SK-N-SH (cell line): ENCODE measurements at regions not wholly inside any gene's neighbourhood (a gene's known extent, or its start where the extent isn't known, plus 50 kb on each side); places are given as distances from the start of the nearest gene placed in this dataset.

Source experiments
- CTCF ChIA-PET: fragments of 300-600, 350-600 bp; formaldehyde crosslinking; extraction: SDS; loops from one replicate; lab custom pipeline; 2021; lab: Yijun Ruan, JAX
- POLR2A ChIA-PET: fragments of 350-600 bp; sonication (Branson Sonifier 250); formaldehyde crosslinking; extraction: SDS; loops from one replicate; lab custom pipeline; 2020; ENCODE audit warnings: antibody characterized with exemption, inconsistent platforms; lab: Yijun Ruan, JAX
- DNase-seq: peaks from one replicate; pipeline ENCODE4 v3.0.0; 2012
- H2AFZ ChIP-seq: fragments of 200-600 bp; sonication (generic); 2 replicates; pipeline ENCODE4 v1.8.1; 2016; ENCODE audit warnings: antibody characterized with exemption, mild to moderate bottlenecking, low read depth
- H3F3A ChIP-seq: fragments of 200-600 bp; sonication (generic); replicated peaks from 2 replicates; pipeline ENCODE3; 2016; ENCODE audit warnings: antibody characterized with exemption, mild to moderate bottlenecking; ENCODE audit not compliant: insufficient read depth
- H3K27ac ChIP-seq, 2 experiments: fragments of 200-500 bp in 1 of 2; fragments of 200-600 bp in 1 of 2; sonication (Bioruptor generic) in 1 of 2; sonication (generic), shearing (Covaris generic) in 1 of 2; 2 replicates each; pipeline versions ENCODE4 v1.5.1 to v1.6.1; 2014 to 2016; ENCODE audit warnings: low read depth in 2 of 2, inconsistent platforms in 1 of 2, low read length in 1 of 2, mild to moderate bottlenecking in 1 of 2, mixed read lengths in 1 of 2
- H3K27me3 ChIP-seq: fragments of 200-600 bp; sonication (generic), shearing (Covaris generic); 2 replicates; pipeline ENCODE4 v1.6.1; 2016; ENCODE audit warnings: mixed run types; ENCODE audit not compliant: insufficient read depth
- H3K36me3 ChIP-seq, 2 experiments: fragments of 200-500 bp in 1 of 2; fragments of 200-600 bp in 1 of 2; sonication (Bioruptor generic) in 1 of 2; sonication (generic) in 1 of 2; replicated peaks in 1 of 2; 2 replicates each; pipeline versions ENCODE3 to v1.5.1; 2014 to 2016; ENCODE audit warnings: low read length in 1 of 2, mild to moderate bottlenecking in 1 of 2; ENCODE audit not compliant: insufficient read depth in 2 of 2, control insufficient read depth in 1 of 2
- H3K4me1 ChIP-seq, 2 experiments: fragments of 200-500 bp in 1 of 2; fragments of 200-600 bp in 1 of 2; sonication (Bioruptor generic) in 1 of 2; sonication (generic), shearing (Covaris generic) in 1 of 2; 2 replicates each; pipeline versions ENCODE4 v1.5.1 to v1.6.1; 2014 to 2016; ENCODE audit warnings: low read depth in 1 of 2, low read length in 1 of 2, mixed run types in 1 of 2; ENCODE audit not compliant: insufficient read depth in 2 of 2, control insufficient read depth in 1 of 2
- H3K4me2 ChIP-seq: fragments of 200-600 bp; sonication (generic), shearing (Covaris generic); 2 replicates; pipeline ENCODE4 v1.6.1; 2017; ENCODE audit warnings: mixed run types
- H3K4me3 ChIP-seq, 2 experiments: fragments of 200-500 bp in 1 of 2; fragments of 200-600 bp in 1 of 2; sonication (Bioruptor generic) in 1 of 2; sonication (generic), shearing (Covaris generic) in 1 of 2; 2 replicates each; pipeline versions ENCODE4 v1.5.1 to v1.8.1; 2014 to 2016; ENCODE audit warnings: low read depth in 2 of 2, inconsistent platforms in 1 of 2, low read length in 1 of 2, mild to moderate bottlenecking in 1 of 2, mixed read lengths in 1 of 2, moderate library complexity in 1 of 2
- H3K79me2 ChIP-seq: fragments of 200-600 bp; sonication (generic); 2 replicates; pipeline ENCODE4 v1.8.1; 2017; ENCODE audit warnings: mild to moderate bottlenecking; ENCODE audit not compliant: insufficient read depth
- H3K9ac ChIP-seq: fragments of 200-600 bp; sonication (generic); 2 replicates; pipeline ENCODE4 v1.6.1; 2017; ENCODE audit warnings: mixed run types
- H3K9me2 ChIP-seq: fragments of 200-600 bp; sonication (generic); 2 replicates; pipeline ENCODE4 v1.6.1; 2017; ENCODE audit warnings: mixed run types
- H3K9me3 ChIP-seq: fragments of 200-600 bp; sonication (generic); 2 replicates; pipeline ENCODE4 v1.6.1; 2017; ENCODE audit warnings: mixed run types, mild to moderate bottlenecking, moderate library complexity
- H4K20me1 ChIP-seq: fragments of 200-600 bp; sonication (generic); 2 replicates; pipeline ENCODE4 v1.6.1; 2017; ENCODE audit warnings: mild to moderate bottlenecking, mixed run types; ENCODE audit not compliant: insufficient read depth
- ELF1 ChIP-seq: IDR thresholded peaks from 2 replicates; pipeline ENCODE4 v1.4.0; 2012
- GABPA ChIP-seq: IDR thresholded peaks from 2 replicates; pipeline ENCODE4 v1.4.0; 2012; ENCODE audit warnings: low read depth, mild to moderate bottlenecking
- GATA2 ChIP-seq: sonication (generic); formaldehyde crosslinking; IDR thresholded peaks from 2 replicates; pipeline ENCODE4 v1.5.0; 2020; ENCODE audit warnings: mild to moderate bottlenecking, missing genetic modification reagents
- MXI1 ChIP-seq: IDR thresholded peaks from 2 replicates; pipeline ENCODE4 v1.6.1; 2012; ENCODE audit warnings: mild to moderate bottlenecking, low read depth, low read length, improper control_type of control experiment
- NRF1 ChIP-seq: IDR thresholded peaks from 2 replicates; pipeline ENCODE4 v1.6.1; 2012; ENCODE audit warnings: low read depth, mild to moderate bottlenecking, low read length
- POLR2AphosphoS5 ChIP-seq: IDR thresholded peaks from 2 replicates; pipeline ENCODE4 v1.6.1; 2012; ENCODE audit warnings: low read depth, low read length
- SIN3A ChIP-seq: IDR thresholded peaks from 2 replicates; pipeline ENCODE4 v1.6.1; 2012; ENCODE audit warnings: low read depth, mild to moderate bottlenecking, low read length, moderate library complexity, borderline replicate concordance
- TAF1 ChIP-seq: IDR thresholded peaks from 2 replicates; pipeline ENCODE4 v1.6.1; 2012; ENCODE audit warnings: low read depth, mild to moderate bottlenecking, low read length, moderate library complexity, borderline replicate concordance
- TEAD4 ChIP-seq: IDR thresholded peaks from 2 replicates; pipeline ENCODE4 v1.4.0; 2012; ENCODE audit warnings: mild to moderate bottlenecking, borderline replicate concordance; ENCODE audit not compliant: insufficient read depth
- WGBS: methylation state at CpG from one replicate; pipeline ENCODE4 v1.1.6; 2017; ENCODE audit warnings: low lambda C conversion rate; 5-methylcytosine and 5-hydroxymethylcytosine counted together
- TF ChIP-seq, protein P1 (sequence below): IDR thresholded peaks from 2 replicates; pipeline ENCODE4; 2012
- TF ChIP-seq, protein P2 (sequence below): IDR thresholded peaks from 2 replicates; pipeline ENCODE4 v1.6.1; 2012; ENCODE audit warnings: mild to moderate bottlenecking, low read depth, low read length, moderate library complexity
- TF ChIP-seq, protein P3 (sequence below): IDR thresholded peaks from 2 replicates; pipeline ENCODE4 v1.4.0; 2012; ENCODE audit warnings: low read depth, borderline replicate concordance
- TF ChIP-seq, protein P4 (sequence below): fragments of 150-350 bp; IDR thresholded peaks from 2 replicates; pipeline ENCODE4 v1.6.1; 2016; ENCODE audit warnings: mild to moderate bottlenecking, low read depth, low read length

DNA sequence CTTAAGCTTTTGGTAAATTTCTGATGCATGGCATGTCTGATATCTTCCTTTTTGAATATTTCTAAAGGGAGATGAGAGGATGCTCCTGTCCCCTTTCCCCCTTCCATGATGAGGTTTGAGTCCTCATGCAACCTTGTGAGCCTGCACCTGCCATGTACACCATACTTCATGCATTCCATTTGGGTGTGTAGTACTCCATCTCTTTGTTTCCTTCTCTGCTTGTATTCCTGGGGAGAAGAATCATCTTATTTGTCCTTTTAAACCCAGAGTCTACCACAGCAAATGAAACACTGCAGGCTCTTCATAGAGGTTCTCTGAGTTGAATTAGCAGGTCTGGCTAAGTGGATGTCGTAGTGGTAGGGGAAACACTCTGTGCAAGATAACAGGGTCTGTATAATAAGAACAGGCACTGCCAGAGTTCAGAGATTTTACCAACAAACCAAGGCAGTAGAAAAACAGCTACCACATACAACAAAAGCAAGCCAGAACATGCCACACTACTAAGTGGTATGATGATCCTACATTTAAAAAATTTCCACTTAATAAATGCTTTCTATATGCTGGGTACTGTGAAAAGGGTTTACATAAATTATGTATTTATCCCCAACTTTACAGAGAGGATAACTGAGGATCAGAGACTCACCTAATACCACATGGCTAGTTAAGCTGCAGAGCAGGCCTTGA, 439.8 kb upstream of the GRIA1 start:
- no peak overlapping the region for H3K27ac ChIP-seq
- CTCF ChIA-PET = no interaction called here
- no peaks in the 10 kb centered on the region for H3K27me3 ChIP-seq
- no peak for TF ChIP-seq TEAD4
- no peak for TF ChIP-seq ELF1
- TF ChIP-seq POLR2AphosphoS5 = no peak
- TF ChIP-seq MXI1 = no peak
- no peak for TF ChIP-seq TAF1
- TF ChIP-seq NRF1 = no peak
- TF ChIP-seq, protein P1, sequence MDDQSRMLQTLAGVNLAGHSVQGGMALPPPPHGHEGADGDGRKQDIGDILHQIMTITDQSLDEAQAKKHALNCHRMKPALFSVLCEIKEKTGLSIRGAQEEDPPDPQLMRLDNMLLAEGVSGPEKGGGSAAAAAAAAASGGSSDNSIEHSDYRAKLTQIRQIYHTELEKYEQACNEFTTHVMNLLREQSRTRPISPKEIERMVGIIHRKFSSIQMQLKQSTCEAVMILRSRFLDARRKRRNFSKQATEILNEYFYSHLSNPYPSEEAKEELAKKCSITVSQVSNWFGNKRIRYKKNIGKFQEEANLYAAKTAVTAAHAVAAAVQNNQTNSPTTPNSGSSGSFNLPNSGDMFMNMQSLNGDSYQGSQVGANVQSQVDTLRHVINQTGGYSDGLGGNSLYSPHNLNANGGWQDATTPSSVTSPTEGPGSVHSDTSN = no peak
- no peak for TF ChIP-seq GABPA
- TF ChIP-seq, protein P2, sequence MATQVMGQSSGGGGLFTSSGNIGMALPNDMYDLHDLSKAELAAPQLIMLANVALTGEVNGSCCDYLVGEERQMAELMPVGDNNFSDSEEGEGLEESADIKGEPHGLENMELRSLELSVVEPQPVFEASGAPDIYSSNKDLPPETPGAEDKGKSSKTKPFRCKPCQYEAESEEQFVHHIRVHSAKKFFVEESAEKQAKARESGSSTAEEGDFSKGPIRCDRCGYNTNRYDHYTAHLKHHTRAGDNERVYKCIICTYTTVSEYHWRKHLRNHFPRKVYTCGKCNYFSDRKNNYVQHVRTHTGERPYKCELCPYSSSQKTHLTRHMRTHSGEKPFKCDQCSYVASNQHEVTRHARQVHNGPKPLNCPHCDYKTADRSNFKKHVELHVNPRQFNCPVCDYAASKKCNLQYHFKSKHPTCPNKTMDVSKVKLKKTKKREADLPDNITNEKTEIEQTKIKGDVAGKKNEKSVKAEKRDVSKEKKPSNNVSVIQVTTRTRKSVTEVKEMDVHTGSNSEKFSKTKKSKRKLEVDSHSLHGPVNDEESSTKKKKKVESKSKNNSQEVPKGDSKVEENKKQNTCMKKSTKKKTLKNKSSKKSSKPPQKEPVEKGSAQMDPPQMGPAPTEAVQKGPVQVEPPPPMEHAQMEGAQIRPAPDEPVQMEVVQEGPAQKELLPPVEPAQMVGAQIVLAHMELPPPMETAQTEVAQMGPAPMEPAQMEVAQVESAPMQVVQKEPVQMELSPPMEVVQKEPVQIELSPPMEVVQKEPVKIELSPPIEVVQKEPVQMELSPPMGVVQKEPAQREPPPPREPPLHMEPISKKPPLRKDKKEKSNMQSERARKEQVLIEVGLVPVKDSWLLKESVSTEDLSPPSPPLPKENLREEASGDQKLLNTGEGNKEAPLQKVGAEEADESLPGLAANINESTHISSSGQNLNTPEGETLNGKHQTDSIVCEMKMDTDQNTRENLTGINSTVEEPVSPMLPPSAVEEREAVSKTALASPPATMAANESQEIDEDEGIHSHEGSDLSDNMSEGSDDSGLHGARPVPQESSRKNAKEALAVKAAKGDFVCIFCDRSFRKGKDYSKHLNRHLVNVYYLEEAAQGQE = no peak
- no peak for TF ChIP-seq GATA2 (CRISPR knock-in tag)
- TF ChIP-seq SIN3A = no peak
- TF ChIP-seq, protein P3, sequence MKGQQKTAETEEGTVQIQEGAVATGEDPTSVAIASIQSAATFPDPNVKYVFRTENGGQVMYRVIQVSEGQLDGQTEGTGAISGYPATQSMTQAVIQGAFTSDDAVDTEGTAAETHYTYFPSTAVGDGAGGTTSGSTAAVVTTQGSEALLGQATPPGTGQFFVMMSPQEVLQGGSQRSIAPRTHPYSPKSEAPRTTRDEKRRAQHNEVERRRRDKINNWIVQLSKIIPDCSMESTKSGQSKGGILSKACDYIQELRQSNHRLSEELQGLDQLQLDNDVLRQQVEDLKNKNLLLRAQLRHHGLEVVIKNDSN = no peak
- TF ChIP-seq, protein P4, sequence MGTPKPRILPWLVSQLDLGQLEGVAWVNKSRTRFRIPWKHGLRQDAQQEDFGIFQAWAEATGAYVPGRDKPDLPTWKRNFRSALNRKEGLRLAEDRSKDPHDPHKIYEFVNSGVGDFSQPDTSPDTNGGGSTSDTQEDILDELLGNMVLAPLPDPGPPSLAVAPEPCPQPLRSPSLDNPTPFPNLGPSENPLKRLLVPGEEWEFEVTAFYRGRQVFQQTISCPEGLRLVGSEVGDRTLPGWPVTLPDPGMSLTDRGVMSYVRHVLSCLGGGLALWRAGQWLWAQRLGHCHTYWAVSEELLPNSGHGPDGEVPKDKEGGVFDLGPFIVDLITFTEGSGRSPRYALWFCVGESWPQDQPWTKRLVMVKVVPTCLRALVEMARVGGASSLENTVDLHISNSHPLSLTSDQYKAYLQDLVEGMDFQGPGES = no peak
- H3K9ac ChIP-seq = no peak overlapping the region
- H3F3A ChIP-seq = no peaks in the 10 kb centered on the region
- DNase-seq = no peak
- no peak overlapping the region for H2AFZ ChIP-seq
- no peak overlapping the region for H3K4me2 ChIP-seq
- no peaks in the 10 kb centered on the region for H3K9me3 ChIP-seq
- no peaks in the 10 kb centered on the region for H3K79me2 ChIP-seq
- no peaks in the 10 kb centered on the region for H3K9me2 ChIP-seq
- POLR2A ChIA-PET = no interaction called here
- H4K20me1 ChIP-seq = no peaks in the 10 kb centered on the region
- no peaks in the 10 kb centered on the region for H3K4me1 ChIP-seq
- 0% methylated on average over 1 of the region's 1 CpG for WGBS
- no peak overlapping the region for H3K4me3 ChIP-seq
- no peaks in the 10 kb centered on the region for H3K36me3 ChIP-seq
